ENCODE measurements at regions not wholly inside any gene's neighbourhood (a gene's known extent, or its start where the extent isn't known, plus 50 kb on each side); places are given as distances from the start of the nearest gene placed in this dataset.

DNA sequence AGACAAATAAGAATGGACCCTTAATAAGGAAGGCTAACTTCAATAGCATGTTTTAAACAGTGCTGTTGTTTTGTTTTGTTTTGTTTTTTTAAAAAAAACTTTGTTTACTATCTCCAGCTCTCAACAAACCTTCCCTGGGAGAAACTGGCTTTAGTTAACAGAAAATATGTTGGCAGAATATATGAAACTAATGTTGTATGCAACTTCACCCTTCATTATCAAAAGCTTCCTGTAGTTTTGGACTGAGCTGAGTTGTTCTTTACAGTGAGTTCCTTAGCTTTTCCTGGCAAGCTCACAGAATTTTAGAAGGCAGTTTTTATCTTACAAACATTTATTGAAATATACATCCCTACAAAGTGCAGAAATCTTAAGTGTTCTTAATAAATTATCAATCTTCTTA is 2480.7 kb upstream of the PCDH20 start:
- TF ChIP-seq, protein P1, sequence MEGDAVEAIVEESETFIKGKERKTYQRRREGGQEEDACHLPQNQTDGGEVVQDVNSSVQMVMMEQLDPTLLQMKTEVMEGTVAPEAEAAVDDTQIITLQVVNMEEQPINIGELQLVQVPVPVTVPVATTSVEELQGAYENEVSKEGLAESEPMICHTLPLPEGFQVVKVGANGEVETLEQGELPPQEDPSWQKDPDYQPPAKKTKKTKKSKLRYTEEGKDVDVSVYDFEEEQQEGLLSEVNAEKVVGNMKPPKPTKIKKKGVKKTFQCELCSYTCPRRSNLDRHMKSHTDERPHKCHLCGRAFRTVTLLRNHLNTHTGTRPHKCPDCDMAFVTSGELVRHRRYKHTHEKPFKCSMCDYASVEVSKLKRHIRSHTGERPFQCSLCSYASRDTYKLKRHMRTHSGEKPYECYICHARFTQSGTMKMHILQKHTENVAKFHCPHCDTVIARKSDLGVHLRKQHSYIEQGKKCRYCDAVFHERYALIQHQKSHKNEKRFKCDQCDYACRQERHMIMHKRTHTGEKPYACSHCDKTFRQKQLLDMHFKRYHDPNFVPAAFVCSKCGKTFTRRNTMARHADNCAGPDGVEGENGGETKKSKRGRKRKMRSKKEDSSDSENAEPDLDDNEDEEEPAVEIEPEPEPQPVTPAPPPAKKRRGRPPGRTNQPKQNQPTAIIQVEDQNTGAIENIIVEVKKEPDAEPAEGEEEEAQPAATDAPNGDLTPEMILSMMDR (conservative IDR thresholded peaks at IDR 0.05; ENCODE audit: low read depth in 2 of 2) = no peak
- no peak for TF ChIP-seq EZH2 (IDR thresholded peaks at IDR 0.05; ENCODE audit: low read depth, unreplicated experiment)
- no peak for TF ChIP-seq NANOG (IDR thresholded peaks at IDR 0.05; ENCODE audit: borderline replicate concordance)

All from GM23338 (cell line).